ENCODE measurements at regions not wholly inside any gene's neighbourhood (a gene's known extent, or its start where the extent isn't known, plus 50 kb on each side); places are given as distances from the start of the nearest gene placed in this dataset.

DNA sequence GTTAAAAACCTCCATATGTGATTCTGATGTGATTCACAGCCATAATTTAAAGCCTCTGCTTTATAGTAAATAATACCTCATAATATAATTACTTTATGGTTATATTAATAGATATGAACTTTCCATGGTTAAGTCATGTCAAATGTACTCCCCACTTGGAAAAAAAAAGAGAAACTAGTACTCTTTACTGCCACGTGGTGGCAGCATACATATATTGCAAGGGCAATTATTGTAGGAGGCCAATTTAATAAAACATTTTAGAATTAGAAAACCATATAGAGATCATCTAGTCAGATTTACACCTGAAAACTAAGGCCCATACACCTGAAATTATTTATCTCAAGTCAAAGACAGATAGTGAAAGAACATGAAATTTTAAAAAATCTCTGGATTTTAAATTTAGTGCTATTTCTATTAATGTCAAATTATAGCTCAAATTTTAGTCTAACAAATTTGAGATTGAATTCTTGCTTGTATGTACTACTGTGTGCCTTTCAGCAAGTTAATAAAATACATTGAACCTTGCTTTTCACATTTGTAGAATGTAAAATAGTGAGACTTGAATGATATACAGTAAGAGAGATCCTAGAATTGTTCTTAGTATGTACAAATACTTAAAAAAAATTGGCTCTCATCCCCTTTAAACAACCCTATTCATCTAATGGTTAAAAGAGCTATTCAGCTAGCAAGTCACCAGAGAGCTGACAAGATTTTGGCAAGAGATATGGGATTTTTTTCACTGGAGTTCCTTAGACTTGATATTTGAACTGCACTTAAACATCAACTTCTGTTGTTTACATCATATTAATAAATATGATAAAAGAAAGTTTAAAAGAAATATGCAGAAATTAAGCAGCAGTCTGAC lies 603.8 kb downstream of the TLE4 start:
- Mint-ChIP-seq H3K27me3 (no peaks in the 10 kb centered on the region), H3K9me3 (peaks cover 6 to 34% (median 20%) of the 10 kb centered on the region in 7 donors), H3K4me3 (no peak overlapping the region), H3K36me3 (peaks cover 0 to 10% of the 10 kb centered on the region in 2 donors), H3K4me1 (no peaks in the 10 kb centered on the region), H3K27ac (peak overlapping the region in 1 of 6 donors; percentile 27)
- peak; percentile 20 for DNase-seq
- no peak for ATAC-seq (ENCODE audit: low read depth in 2 of 2)

DNA sequence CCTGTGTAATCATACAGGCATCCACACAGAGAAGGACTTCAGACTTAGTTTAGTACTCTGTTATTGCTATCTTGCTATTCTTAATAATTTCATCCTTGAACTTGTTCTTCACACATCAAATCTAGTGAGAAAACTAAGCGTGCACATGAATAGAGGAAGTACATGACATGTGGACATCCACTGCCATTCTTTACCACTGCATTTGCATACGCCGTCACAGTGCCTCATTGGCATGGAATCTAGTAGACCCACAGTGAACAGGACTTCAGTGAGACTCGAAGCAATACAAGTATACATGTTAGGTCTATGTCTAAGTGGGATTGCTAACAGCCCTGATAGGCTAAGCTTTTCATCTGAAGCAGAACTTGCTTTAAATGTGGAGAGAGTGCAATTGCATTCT lies 592.1 kb downstream of the TLE4 start:
- Mint-ChIP-seq H3K27me3 (no peaks in the 10 kb centered on the region), H3K36me3 (no peaks in the 10 kb centered on the region), H3K4me3 (peak overlapping the region in 1 of 8 donors; percentile 6), H3K27ac (peak overlapping the region in 1 of 6 donors; percentile 68), H3K4me1 (peaks cover 8 to 22% (median 10%) of the 10 kb centered on the region in 3 donors), H3K9me3 (peaks cover 0 to 11% (median 2%) of the 10 kb centered on the region in 7 donors)
- ATAC-seq (ENCODE audit: low read depth in 2 of 2) (peak; percentile 99 to 100), DNase-seq (peak; percentile 53)

DNA sequence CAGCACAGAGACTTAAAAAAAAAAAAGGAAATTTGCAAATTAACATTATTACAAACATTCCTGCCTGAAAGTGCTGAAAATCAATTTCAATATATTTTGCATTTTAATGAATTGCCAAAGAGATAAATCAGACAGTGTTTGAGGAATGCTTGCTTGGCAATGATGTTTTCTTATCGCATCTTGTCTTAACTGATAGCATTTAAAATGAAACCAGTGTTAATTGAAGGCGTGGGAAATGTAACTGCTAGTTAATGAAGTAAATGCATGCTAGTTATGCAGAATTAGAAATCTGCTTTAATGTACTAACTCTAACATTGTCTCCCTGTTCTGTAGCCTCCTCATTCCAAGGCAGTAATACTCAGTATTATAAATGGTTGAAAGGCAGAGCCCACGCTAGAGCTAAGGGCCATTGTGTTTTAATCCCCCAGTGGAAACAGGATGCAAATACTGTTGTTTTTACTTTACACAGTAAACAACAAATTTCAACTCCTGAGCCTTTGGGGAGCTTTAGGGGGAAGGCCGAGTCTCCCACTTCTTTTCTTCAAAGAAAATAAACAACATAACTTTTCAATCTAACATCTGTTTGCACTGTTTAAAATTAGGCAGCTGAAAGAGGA lies 586.9 kb downstream of the TLE4 start:
- H3K4me1 Mint-ChIP-seq, result peaks cover 26 to 47% (median 33%) of the 10 kb centered on the region in 3 donors
- H3K4me3 Mint-ChIP-seq, result no peak overlapping the region
- H3K36me3 Mint-ChIP-seq, result peaks cover 0 to 2% of the 10 kb centered on the region in 2 donors
- DNase-seq, result no peak
- no peaks in the 10 kb centered on the region for H3K27me3 Mint-ChIP-seq
- H3K9me3 Mint-ChIP-seq, result peaks cover 0 to 11% (median 4%) of the 10 kb centered on the region in 7 donors
- ATAC-seq (ENCODE audit: low read depth in 2 of 2), result no peak
- no peak overlapping the region for H3K27ac Mint-ChIP-seq

DNA sequence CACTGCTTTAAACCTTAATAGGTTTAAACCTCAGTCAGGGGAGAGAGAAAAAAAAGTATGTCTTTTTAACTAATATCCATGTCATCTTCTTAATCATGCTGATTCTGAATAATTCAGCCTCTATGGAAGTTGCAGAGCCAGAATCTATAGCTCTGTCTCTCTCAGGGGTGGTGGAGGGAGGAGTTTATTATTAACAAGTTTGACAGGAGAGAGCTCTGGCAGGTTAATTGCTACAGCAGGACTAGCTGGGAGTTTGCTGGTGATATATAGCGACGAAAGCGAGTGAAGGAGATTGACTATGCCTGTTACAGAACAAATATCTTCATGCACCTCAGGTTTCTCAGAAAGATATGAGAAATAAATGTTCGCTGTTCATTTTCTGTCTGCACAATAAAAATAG lies 586.4 kb downstream of the TLE4 start:
- no peak overlapping the region for H3K4me3 Mint-ChIP-seq
- DNase-seq (no peak), ATAC-seq (ENCODE audit: low read depth in 2 of 2) (no peak)
- H3K27me3 Mint-ChIP-seq, result no peaks in the 10 kb centered on the region
- peaks cover 0 to 11% (median 5%) of the 10 kb centered on the region in 7 donors for H3K9me3 Mint-ChIP-seq
- H3K4me1 Mint-ChIP-seq, result peaks cover 24 to 42% (median 30%) of the 10 kb centered on the region in 3 donors
- peaks cover 0 to 8% of the 10 kb centered on the region in 2 donors for H3K36me3 Mint-ChIP-seq
- peak overlapping the region in 1 of 6 donors; percentile 61 for H3K27ac Mint-ChIP-seq

DNA sequence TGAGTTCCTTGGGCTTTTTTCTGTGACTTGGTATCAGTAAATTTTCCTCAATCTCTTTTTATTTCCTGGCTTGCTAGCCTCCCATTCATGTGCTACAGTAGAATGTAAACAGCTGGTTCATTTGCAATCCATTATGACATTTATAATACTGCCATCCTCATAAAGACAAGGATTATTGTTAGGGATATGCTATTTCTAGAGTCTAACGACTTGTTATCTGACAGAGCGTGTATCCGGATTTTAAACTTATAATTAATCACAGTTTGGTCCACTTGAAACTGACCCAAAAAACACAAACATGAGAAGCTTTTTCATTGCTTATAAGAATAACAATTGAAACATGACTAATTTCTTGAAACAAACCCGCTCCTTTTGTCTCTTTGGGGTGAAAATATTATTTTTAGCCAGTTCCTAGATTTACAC lies 585.8 kb downstream of the TLE4 start:
- H3K27me3 Mint-ChIP-seq, result no peaks in the 10 kb centered on the region
- ATAC-seq (ENCODE audit: low read depth in 2 of 2) (no peak), DNase-seq (no peak)
- H3K36me3 Mint-ChIP-seq, result peaks cover 0 to 8% of the 10 kb centered on the region in 2 donors
- H3K4me1 Mint-ChIP-seq, result peaks cover 24 to 40% (median 30%) of the 10 kb centered on the region in 3 donors
- peaks cover 0 to 9% (median 5%) of the 10 kb centered on the region in 7 donors for H3K9me3 Mint-ChIP-seq
- no peak overlapping the region for H3K4me3 Mint-ChIP-seq
- H3K27ac Mint-ChIP-seq, result no peak overlapping the region

DNA sequence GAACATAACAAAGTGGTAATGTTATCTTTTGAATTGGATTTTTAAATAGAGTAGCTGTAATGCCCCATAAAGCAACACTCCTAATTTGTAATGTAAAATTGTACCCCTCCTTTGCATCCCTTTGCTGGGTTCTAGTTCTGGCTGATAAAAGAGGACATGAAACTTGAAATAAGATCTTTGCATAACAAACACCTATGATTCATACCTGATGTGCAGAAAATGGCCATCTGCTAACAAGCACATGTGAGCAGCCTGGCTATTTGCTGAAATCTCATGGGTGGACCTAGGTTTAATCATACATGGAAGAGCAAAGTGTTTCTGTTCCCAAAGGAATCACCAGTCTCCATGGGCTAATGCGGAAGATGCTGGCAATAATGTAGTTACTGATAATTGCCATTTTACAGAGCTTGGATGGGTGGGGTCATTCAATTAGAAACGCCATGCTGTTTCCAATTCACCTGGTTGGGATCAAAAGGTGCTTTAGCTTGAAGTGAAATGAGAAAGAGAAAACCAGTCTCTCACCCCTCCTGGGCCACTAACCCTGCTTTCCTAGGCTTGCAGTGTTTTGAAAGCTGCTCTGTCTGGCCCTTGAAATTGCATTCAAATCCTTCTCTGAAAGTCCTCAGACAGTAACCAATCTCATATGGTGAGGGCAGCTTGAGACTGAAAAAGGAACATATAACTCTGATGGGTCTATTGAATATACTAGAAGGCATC lies 585.1 kb downstream of the TLE4 start:
- Mint-ChIP-seq H3K27me3 (no peaks in the 10 kb centered on the region), H3K36me3 (peaks cover 0 to 8% of the 10 kb centered on the region in 2 donors), H3K4me3 (peak overlapping the region in 3 of 8 donors; percentile 3 to 61 (median 13)), H3K4me1 (peaks cover 24 to 39% (median 30%) of the 10 kb centered on the region in 3 donors), H3K27ac (peak overlapping the region in 2 of 6 donors; percentile 33 to 85), H3K9me3 (peaks cover 0 to 8% (median 5%) of the 10 kb centered on the region in 7 donors)
- ATAC-seq (ENCODE audit: low read depth in 2 of 2) (peak; percentile 53 to 66), DNase-seq (no peak)

DNA sequence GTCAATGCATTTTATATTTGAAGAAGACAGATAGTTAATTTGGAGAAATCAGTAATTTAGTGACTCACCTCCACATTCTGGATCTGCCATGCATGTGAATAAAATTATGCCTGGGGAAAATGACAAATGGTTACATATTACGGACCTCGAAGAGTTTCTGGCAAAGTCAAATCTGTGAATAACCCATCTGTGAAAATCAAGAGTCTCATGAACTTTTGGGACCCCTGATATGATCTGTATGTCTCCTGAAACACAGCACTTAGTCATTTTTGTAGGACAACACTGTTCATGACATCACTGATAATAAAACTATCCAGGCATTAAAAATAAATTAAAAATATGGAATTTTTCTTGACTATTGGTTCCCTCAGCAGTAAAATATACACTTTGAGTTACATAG lies 584.5 kb downstream of the TLE4 start:
- Mint-ChIP-seq H3K27me3 (no peaks in the 10 kb centered on the region), H3K4me1 (peaks cover 25 to 38% (median 30%) of the 10 kb centered on the region in 3 donors), H3K27ac (no peak overlapping the region), H3K9me3 (peaks cover 0 to 10% (median 7%) of the 10 kb centered on the region in 7 donors), H3K36me3 (peaks cover 0 to 8% of the 10 kb centered on the region in 2 donors), H3K4me3 (no peak overlapping the region)
- ATAC-seq (ENCODE audit: low read depth in 2 of 2) (no peak), DNase-seq (no peak)

DNA sequence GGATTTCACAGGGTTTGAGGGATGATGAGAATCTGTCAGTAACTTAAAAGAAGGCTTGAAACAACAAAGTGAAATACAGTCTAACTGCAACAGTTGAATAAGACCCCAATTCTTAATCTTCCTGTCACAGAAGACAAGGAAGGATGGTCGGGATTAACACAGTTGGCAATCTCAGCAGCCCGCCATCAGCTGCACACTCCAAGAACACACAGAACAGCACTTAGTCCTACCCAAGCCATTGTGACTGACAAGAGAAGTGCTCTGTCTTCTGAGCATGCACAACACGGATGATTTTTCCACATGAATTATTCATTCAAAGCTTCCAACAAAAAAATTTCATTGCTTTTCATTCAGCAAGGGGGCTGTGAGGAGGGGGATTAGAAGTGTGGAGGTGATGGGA lies 576.1 kb downstream of the TLE4 start:
- DNase-seq (no peak), ATAC-seq (ENCODE audit: low read depth in 2 of 2) (no peak)
- no peak overlapping the region for H3K27ac Mint-ChIP-seq
- peaks cover 10 to 29% (median 20%) of the 10 kb centered on the region in 7 donors for H3K9me3 Mint-ChIP-seq
- H3K4me3 Mint-ChIP-seq, result peak overlapping the region in 1 of 8 donors; percentile 31
- no peaks in the 10 kb centered on the region for H3K27me3 Mint-ChIP-seq
- peaks cover 15 to 19% of the 10 kb centered on the region in 2 donors for H3K36me3 Mint-ChIP-seq
- H3K4me1 Mint-ChIP-seq, result peaks cover 10 to 19% (median 10%) of the 10 kb centered on the region in 3 donors

DNA sequence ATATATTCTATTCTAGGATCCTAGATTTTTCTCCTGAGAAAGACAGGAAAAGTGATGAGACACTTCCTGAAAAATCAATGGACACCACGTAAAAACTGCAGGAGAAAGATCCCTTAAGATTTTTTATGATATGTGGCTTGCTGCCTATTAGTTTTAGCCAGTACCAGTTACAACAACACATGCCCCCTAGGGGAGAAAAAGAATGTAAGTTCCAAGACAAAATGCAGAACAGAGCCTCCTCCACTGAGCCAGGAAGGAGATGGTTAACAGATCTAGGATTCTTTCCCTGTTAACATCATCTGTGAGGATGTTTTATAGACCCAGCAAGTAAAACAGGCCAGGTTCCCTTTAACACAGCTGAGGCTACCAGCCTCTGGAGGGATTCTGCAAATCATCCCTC lies 574.7 kb downstream of the TLE4 start:
- peaks cover 10 to 21% (median 12%) of the 10 kb centered on the region in 3 donors for H3K4me1 Mint-ChIP-seq
- peaks cover 15 to 19% of the 10 kb centered on the region in 2 donors for H3K36me3 Mint-ChIP-seq
- ATAC-seq (ENCODE audit: low read depth in 2 of 2), result no peak
- H3K27me3 Mint-ChIP-seq, result no peaks in the 10 kb centered on the region
- H3K27ac Mint-ChIP-seq, result peak overlapping the region in 1 of 6 donors; percentile 44
- peaks cover 10 to 27% (median 18%) of the 10 kb centered on the region in 7 donors for H3K9me3 Mint-ChIP-seq
- no peak overlapping the region for H3K4me3 Mint-ChIP-seq
- DNase-seq, result no peak

DNA sequence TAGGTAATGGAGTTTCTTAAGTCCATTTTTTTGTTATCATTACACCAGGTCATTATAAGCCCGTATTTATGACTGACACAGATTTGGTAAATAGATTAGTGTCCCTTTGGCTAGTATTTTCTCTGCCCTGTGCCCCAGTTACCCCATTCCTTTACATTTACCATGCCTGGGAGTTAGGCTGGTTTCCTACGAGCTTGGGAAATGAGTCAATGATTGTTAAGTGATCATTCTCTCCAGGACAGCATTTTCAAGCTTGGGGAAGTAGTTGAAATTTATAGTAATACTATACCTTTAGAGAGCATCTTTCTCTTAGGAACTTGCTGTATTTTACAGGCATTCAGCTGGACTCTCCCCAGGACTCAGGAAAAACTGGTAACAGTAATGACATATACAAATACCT lies 573.1 kb downstream of the TLE4 start:
- Mint-ChIP-seq H3K9me3 (peaks cover 5 to 11% (median 10%) of the 10 kb centered on the region in 7 donors), H3K27me3 (no peaks in the 10 kb centered on the region)

DNA sequence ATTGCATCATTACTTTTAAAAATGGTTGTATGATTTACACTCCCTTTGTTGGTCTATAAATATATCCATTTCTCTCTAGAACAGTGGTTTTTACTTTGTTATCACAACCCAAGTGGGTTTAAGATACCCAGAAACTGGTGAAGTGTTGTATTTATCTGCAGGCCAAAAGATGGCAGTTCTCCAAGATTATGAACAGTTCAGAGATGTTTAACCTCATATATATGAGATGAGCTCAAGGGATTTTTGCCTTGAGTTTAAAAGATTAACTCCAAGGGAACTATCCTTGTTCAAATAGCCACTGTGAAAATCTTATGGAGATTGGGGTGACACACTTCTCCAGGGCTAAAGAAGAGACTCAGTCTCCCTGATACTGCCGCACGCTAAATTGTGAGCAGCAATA lies 572.6 kb downstream of the TLE4 start:
- DNase-seq (no peak), ATAC-seq (ENCODE audit: low read depth in 2 of 2) (no peak)
- Mint-ChIP-seq H3K27me3 (no peaks in the 10 kb centered on the region), H3K4me1 (peaks cover 7 to 21% (median 12%) of the 10 kb centered on the region in 3 donors), H3K36me3 (peaks cover 4 to 6% of the 10 kb centered on the region in 2 donors), H3K27ac (no peak overlapping the region), H3K4me3 (no peak overlapping the region), H3K9me3 (peaks cover under 1 to 6% (median 6%) of the 10 kb centered on the region in 7 donors)

More for the DNA sequence above, 573.1 kb downstream of the TLE4 start:
- H3K27ac Mint-ChIP-seq, result no peak overlapping the region
- DNase-seq (no peak), ATAC-seq (ENCODE audit: low read depth in 2 of 2) (no peak)
- peaks cover 7 to 21% (median 12%) of the 10 kb centered on the region in 3 donors for H3K4me1 Mint-ChIP-seq
- no peak overlapping the region for H3K4me3 Mint-ChIP-seq
- H3K36me3 Mint-ChIP-seq, result peaks cover 9 to 10% of the 10 kb centered on the region in 2 donors

DNA sequence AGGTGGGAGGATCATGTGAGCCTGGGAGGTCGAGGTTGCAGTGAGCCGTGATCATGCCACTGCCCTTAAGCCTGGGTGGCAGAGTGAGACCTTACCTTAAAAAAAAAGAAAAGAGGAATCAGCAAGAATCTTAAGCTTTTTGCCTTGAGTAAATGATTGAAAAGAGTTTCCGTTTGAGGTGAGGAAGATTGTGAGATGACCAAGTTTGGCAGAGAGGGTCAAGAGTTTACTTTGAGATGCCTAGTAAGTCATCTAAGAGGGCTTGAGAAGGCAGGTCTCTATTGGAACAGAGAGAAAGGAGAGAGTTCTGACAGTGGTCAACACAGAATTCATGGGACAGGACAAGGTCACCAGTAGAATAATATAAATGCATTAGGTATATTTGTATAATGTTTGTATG lies 572.1 kb downstream of the TLE4 start:
- H3K36me3 Mint-ChIP-seq, result peaks cover 0 to under 1% of the 10 kb centered on the region in 2 donors

DNA sequence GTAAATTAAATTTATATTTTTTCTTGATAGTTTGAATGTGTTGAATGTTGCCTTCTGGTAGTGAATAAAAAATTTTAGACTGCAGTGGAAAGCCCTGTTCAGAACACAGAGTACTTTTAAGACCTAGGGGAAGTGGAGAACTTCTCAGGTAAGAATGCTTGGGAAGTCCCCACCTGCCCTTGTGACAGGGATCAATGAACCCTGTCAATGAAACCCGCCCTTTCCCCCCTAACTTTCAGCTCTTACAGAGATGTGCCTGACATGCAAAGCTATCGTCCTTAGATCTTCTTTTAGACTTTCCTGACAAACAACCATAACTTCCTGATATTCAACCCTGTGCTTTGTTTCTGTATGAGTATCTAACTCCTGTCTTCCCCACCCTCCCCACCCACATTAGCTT lies 562.7 kb downstream of the TLE4 start:
- Mint-ChIP-seq H3K9me3 (peaks cover 0 to 5% (median 2%) of the 10 kb centered on the region in 7 donors), H3K27ac (peak overlapping the region; percentile 86 to 98 (median 90)), H3K36me3 (peaks cover 0 to 11% of the 10 kb centered on the region in 2 donors), H3K4me3 (peak overlapping the region in 7 of 8 donors; percentile 6 to 77 (median 62)), H3K4me1 (peaks cover 35 to 47% (median 38%) of the 10 kb centered on the region in 3 donors), H3K27me3 (no peaks in the 10 kb centered on the region)
- DNase-seq (peak; percentile 85), ATAC-seq (ENCODE audit: low read depth in 2 of 2) (peak; percentile 99 to 100)

More for the DNA sequence above, 572.1 kb downstream of the TLE4 start:
- H3K4me3 Mint-ChIP-seq, result no peak overlapping the region
- H3K27ac Mint-ChIP-seq, result no peak overlapping the region
- H3K9me3 Mint-ChIP-seq, result peaks cover 0 to under 1% (median under 1%) of the 10 kb centered on the region in 7 donors
- no peak for ATAC-seq (ENCODE audit: low read depth in 2 of 2)
- no peak for DNase-seq
- H3K27me3 Mint-ChIP-seq, result no peaks in the 10 kb centered on the region
- peaks cover 7 to 21% (median 12%) of the 10 kb centered on the region in 3 donors for H3K4me1 Mint-ChIP-seq

Measured in naive B cell (primary cell).